Upper lobe of right lung (tissue), 1 donor: ENCODE measurements at regions not wholly inside any gene's neighbourhood (a gene's known extent, or its start where the extent isn't known, plus 50 kb on each side); places are given as distances from the start of the nearest gene placed in this dataset.

Experiments used
- ATAC-seq: fragments of 200-7000 bp; cut with Tn5 transposase; one replicate; pipeline ENCODE4 v1.9.1; 2020; ENCODE audit warnings: mild to moderate bottlenecking, moderate library complexity
- DNase-seq: peaks from one replicate; pipeline ENCODE4 v3.0.0-alpha.2; 2020
- H3K27ac ChIP-seq: fragments of 200-600 bp; one replicate; pipeline ENCODE4 v1.8.0; 2022
- H3K27me3 ChIP-seq: fragments of 200-600 bp; one replicate; pipeline ENCODE4 v1.8.0; 2022; ENCODE audit warnings: mild to moderate bottlenecking
- H3K36me3 ChIP-seq: fragments of 200-600 bp; one replicate; pipeline ENCODE4 v1.8.0; 2022
- H3K4me1 ChIP-seq: fragments of 200-600 bp; one replicate; pipeline ENCODE4 v1.8.0; 2022
- H3K4me3 ChIP-seq: fragments of 200-600 bp; one replicate; pipeline ENCODE4 v1.8.0; 2022; ENCODE audit warnings: mild to moderate bottlenecking
- H3K9me3 ChIP-seq: fragments of 200-600 bp; one replicate; pipeline ENCODE4 v1.8.0; 2022
- intact Hi-C: fragments of 100-400 bp; cut with DNase I; formaldehyde crosslinking; loops from one replicate; pipeline ENCODE4 v1.11.0; 2022
- TF ChIP-seq, protein P1 (sequence below): fragments of 200-600 bp; IDR thresholded peaks from one replicate; pipeline ENCODE4 v1.8.0; 2022; ENCODE audit warnings: antibody characterized with exemption
- donor health status: DM: no; HTN: yes; CAD: no; lungs with severe emphysema.

GRCh38 chrX:10052906-10053625, 85.9 kb downstream of the CLDN34 start:
- Histone ChIP-seq H3K36me3 (no peaks in the 10 kb centered on the region), H3K27ac (no peak overlapping the region), H3K4me1 (peaks cover 19% of the 10 kb centered on the region), H3K9me3 (no peaks in the 10 kb centered on the region), H3K27me3 (no peaks in the 10 kb centered on the region), H3K4me3 (no peak overlapping the region)
- no peak for DNase-seq
- intact Hi-C loops, result no loop called here
- TF ChIP-seq, protein P1, sequence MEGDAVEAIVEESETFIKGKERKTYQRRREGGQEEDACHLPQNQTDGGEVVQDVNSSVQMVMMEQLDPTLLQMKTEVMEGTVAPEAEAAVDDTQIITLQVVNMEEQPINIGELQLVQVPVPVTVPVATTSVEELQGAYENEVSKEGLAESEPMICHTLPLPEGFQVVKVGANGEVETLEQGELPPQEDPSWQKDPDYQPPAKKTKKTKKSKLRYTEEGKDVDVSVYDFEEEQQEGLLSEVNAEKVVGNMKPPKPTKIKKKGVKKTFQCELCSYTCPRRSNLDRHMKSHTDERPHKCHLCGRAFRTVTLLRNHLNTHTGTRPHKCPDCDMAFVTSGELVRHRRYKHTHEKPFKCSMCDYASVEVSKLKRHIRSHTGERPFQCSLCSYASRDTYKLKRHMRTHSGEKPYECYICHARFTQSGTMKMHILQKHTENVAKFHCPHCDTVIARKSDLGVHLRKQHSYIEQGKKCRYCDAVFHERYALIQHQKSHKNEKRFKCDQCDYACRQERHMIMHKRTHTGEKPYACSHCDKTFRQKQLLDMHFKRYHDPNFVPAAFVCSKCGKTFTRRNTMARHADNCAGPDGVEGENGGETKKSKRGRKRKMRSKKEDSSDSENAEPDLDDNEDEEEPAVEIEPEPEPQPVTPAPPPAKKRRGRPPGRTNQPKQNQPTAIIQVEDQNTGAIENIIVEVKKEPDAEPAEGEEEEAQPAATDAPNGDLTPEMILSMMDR, result no peak
- peak; percentile 53 for ATAC-seq

DNA sequence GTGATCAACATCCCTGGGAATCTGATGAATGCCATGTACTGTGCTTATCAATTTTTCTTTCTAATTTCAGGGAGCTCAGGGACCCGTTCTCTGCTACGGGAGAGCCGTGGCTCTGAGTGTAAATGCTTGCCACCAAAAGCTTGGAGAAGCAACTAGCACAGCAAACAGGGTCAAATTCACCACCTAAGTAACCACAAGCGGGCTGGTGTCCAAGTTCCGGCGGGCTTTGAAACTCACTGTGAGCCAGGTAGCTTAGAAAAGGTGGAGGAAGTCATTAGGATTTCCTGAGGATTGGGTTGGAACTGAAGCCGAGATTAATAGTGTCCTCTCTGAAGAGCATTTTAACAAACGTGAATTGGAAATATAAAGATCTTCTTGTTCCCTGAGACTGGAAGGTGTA, 87.2 kb downstream of the CLDN34 start:
- Histone ChIP-seq H3K4me3 (no peak overlapping the region), H3K27me3 (no peaks in the 10 kb centered on the region), H3K27ac (no peak overlapping the region), H3K4me1 (peaks cover 7% of the 10 kb centered on the region), H3K9me3 (no peaks in the 10 kb centered on the region), H3K36me3 (no peaks in the 10 kb centered on the region)
- intact Hi-C loops, result no loop called here
- DNase-seq, result peak; percentile 77
- TF ChIP-seq, protein P1, result no peak
- peak; percentile 49 for ATAC-seq

DNA sequence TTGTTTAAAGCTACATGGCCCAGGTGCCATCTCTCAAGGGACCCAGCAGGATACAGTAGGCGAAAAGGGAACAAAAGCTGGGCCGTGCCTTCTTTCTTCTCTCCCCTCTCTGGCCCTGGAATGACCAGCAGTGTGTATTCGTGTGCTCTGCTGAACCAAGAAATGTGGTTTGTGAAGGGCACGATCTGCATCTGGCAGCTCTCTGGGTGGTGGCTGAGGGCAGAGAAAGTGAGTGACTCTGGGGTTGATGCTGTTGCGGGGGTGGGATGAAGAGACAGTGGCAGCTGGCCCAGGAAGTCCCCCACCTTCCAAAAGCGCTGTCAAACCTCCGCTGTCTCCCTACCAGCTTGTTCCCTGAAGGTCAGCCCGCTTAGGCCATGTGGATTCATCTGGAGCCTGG, 88.3 kb downstream of the CLDN34 start:
- H3K27me3 ChIP-seq, result no peaks in the 10 kb centered on the region
- intact Hi-C loops, result no loop called here
- no peak overlapping the region for H3K4me3 ChIP-seq
- no peak overlapping the region for H3K27ac ChIP-seq
- H3K9me3 ChIP-seq, result no peaks in the 10 kb centered on the region
- no peaks in the 10 kb centered on the region for H3K36me3 ChIP-seq
- ATAC-seq (no peak), DNase-seq (no peak)
- no peaks in the 10 kb centered on the region for H3K4me1 ChIP-seq
- TF ChIP-seq, protein P1, result no peak

DNA sequence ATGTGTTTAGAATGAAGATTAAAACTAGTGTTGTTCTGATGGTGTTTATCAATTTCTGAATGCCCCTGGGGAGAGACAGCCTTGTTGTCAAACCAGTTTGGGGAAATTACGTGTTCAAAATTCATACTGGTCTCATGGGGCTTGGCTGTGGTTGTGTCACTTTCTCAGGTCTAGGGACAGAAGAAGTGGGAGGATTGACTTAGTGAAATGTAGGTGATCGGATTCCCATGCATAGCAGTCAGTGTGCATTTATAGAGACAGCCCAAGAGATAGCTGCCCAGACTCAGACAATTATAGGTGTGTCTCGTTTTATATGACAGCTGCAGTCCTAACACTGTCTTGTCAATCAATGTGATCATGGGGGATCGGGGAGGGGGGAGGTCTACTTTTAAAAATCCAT, 94.4 kb upstream of the CLCN4 start:
- peaks cover 3% of the 10 kb centered on the region for H3K36me3 ChIP-seq
- intact Hi-C loops, result no loop called here
- TF ChIP-seq, protein P1, result no peak
- H3K4me3 ChIP-seq, result no peak overlapping the region
- H3K27ac ChIP-seq, result no peak overlapping the region
- H3K4me1 ChIP-seq, result no peaks in the 10 kb centered on the region
- H3K27me3 ChIP-seq, result no peaks in the 10 kb centered on the region
- DNase-seq (no peak), ATAC-seq (no peak)
- no peaks in the 10 kb centered on the region for H3K9me3 ChIP-seq

DNA sequence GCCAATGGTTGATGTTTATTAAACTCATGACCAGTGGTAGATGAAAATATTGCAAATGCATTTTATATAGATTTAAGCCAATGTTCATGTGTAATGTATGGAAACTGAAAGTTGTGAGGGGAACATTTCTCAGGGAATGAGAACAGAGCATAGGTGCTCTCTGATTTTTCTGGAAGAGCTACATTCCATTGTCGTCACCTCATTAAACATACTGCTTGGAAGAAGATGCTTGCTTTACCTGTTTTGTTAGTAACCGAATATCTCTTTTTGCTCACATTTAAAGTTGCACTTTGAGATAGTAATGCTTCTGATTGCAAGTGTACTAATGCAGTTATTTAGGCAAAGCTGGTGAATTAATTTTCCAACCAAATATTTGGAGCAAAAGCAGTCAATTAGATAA, 93.8 kb upstream of the CLCN4 start:
- no peaks in the 10 kb centered on the region for H3K9me3 ChIP-seq
- H3K4me1 ChIP-seq, result no peaks in the 10 kb centered on the region
- no peak overlapping the region for H3K4me3 ChIP-seq
- DNase-seq, result no peak
- peaks cover 9% of the 10 kb centered on the region for H3K36me3 ChIP-seq
- no peaks in the 10 kb centered on the region for H3K27me3 ChIP-seq
- no peak overlapping the region for H3K27ac ChIP-seq
- TF ChIP-seq, protein P1, result no peak
- intact Hi-C loops, result no loop called here
- no peak for ATAC-seq

GRCh38 chrX:10064736-10065135, 92.0 kb upstream of the CLCN4 start:
- peak; percentile 64 for ATAC-seq
- peaks cover 10% of the 10 kb centered on the region for H3K36me3 ChIP-seq
- no peak overlapping the region for H3K27ac ChIP-seq

More at GRCh38 chrX:10064736-10065135, 92.0 kb upstream of the CLCN4 start:
- Histone ChIP-seq H3K9me3 (no peaks in the 10 kb centered on the region), H3K27me3 (no peaks in the 10 kb centered on the region), H3K4me3 (no peak overlapping the region), H3K4me1 (no peaks in the 10 kb centered on the region)
- TF ChIP-seq, protein P1, result no peak
- DNase-seq, result peak; percentile 69
- intact Hi-C loops, result no loop called here
